T1000 (cell line): ENCODE measurements at regions not wholly inside any gene's neighbourhood (a gene's known extent, or its start where the extent isn't known, plus 50 kb on each side); places are given as distances from the start of the nearest gene placed in this dataset.
"Not testable (repeated sequence)": the region's sequence is repeated elsewhere in the genome, so short reads cannot be mapped to it uniquely, and the experiment has no call there.

ENCODE experiments used
- DNase-seq: peaks from one replicate; lab custom pipeline; 2025; ENCODE audit warnings: mixed read lengths; lab: John Stamatoyannopoulos, UW

GRCh38 chr4:95898226-95898625 is 58.3 kb downstream of the PDHA2 start:
- DNase-seq: no peak

- DNase-seq: no peak
These were observed 69.3 kb downstream of the PDHA2 start for GRCh38 chr4:95909211-95909610.

DNA sequence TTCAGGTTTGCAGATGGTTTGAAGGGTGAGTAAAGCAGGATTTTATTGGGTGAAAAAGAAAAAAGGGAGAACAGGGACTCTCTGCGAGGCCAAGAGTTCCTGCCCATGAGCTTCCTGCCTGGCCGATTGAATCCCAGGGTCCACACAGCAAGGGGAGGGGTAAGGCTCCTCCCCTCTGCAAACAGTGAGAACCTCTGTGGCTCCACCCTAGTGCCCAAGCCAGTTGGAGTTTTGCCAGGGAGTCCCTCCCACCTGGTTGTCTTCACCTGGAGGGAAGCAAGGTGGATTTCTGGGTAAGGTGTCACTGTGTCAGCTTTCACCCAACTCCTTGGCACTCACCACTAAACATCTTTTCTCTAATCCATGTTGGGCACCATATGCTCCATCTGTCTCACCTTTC is 70.9 kb downstream of the PDHA2 start:
- DNase-seq: no peak

- no peak for DNase-seq
These were observed 81.6 kb downstream of the PDHA2 start for GRCh38 chr4:95921470-95921869.

- no peak for DNase-seq
These were observed 89.7 kb downstream of the PDHA2 start for GRCh38 chr4:95929448-95930064.

- no peak for DNase-seq
These were observed 99.2 kb downstream of the PDHA2 start for GRCh38 chr4:95939141-95939540.

DNA sequence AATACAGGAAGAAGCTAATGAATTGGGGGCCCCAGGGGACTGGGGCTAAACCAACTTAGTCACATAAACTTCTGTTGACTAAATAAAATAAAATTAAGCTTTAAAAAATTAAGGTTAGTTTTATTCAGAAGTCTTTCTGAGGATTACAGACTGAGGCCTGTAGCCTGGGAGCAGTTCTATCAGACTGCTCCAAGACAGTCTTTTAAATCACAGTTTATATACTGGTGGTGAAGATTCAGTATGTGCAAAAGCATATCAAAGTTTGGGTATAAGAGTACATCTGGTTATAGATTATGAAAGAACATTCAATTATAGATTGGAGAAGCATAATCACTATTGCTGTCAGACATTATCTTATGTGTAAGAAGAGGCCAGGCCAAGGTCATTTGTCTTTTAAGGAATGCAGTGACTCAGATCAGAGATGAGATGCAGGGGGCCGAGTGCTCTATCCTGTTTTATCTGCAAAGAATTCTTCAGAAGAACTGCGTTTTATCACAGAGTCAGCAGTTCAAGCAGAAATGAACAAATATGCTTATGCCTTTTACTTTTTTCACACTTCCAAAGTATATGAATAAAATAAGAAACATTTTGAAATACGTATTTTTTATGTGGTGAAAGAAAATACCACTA is 109.4 kb downstream of the PDHA2 start:
- no peak for DNase-seq

- DNase-seq: no peak
These were observed 109.9 kb downstream of the PDHA2 start for GRCh38 chr4:95949808-95950207.

DNA sequence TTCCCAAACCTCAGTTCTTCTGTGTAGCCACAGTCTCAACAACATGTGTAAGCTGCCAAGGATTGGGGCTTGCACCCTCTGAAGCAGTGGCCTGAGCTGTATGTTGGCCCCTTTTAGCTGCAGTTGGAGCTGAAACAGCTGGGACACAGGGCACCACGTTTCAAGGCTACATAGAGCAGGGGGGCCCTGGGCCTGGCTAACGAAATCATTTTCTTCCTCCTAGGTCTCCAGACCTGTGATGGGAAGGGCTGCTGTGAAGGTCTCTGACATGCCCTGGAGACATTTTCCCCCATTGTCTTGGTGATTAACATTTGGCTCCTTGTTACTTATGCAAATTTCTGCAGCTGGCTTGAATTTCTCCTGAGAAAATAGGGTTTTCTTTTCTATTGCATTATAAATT is 112.6 kb downstream of the PDHA2 start:
- not testable (repeated sequence) for DNase-seq

GRCh38 chr4:95956094-95956493 is 116.2 kb downstream of the PDHA2 start:
- DNase-seq: no peak

- DNase-seq: no peak
These were observed 117.2 kb downstream of the PDHA2 start for GRCh38 chr4:95957054-95957453.

GRCh38 chr4:95957759-95958158 is 117.9 kb downstream of the PDHA2 start:
- no peak for DNase-seq

GRCh38 chr4:95959182-95959581 is 119.3 kb downstream of the PDHA2 start:
- DNase-seq: no peak

DNA sequence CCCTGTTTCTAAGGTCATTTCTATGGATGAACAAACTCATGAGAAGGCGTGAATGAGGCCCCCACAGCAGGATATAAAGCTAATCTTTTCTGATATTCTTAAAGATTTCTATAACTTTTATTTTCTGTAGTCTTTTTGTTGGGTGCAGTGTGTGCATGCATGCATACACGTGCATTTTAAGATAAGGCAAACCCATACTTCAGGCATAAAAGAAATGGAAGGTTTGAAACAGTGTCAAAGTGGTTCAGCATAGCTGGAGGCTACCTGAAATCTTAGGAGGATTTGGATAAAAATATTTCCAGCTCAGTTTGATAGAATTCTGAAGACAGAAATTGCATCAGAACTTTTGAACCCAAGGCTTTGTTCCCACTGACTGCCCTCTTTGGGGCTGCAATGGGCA is 119.7 kb downstream of the PDHA2 start:
- no peak for DNase-seq

- DNase-seq: no peak
These were observed 123.6 kb downstream of the PDHA2 start for GRCh38 chr4:95963456-95963855.

DNA sequence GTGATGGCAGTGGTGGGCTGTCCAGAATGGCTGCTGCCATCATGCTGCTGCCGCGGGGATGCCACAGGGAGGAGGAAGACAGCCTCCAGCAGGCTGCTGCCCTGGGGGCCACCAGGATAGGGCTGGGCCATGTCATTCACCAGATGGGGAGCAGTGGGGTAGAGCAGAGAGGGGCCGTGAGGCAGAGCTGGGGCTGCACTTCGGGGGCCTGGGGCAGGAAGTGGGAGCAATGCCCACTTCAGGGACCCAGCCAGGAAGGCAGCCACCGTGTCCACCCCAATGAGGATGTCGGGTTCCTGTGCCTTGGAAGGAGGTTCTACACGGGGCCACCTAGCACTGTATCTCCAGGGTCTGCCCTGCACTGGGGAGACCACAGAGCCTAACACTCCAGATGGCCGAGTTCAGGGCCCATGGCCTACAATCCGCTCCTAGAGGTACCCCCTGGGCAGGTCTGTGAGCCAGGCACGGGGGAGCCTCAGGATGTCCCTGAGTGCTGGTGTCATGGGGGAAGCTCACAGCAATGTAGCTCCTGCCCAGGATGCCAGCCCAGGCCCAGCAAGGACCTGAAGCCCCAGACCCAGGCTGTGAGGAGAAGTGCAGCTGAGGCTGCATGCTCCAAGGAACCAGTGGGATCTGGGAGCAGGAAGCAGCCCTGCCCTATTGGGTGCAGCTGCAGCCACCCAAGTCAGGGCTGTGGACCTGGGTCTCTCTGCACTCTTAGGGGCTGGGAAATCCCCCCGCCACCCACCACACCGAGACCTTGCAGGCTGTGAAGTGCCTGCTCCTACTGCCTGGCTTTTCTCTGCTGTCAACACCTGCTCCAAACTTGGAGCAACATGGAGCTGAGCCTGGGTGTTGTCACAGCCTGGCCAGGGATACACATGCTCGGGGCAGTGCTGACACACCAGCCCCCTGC is 140.3 kb downstream of the PDHA2 start:
- no peak for DNase-seq

- DNase-seq: no peak
These were observed 141.0 kb downstream of the PDHA2 start for GRCh38 chr4:95980877-95981360.

GRCh38 chr4:95981591-95981990 is 141.7 kb downstream of the PDHA2 start:
- DNase-seq: no peak

GRCh38 chr4:95982516-95982915 is 142.6 kb downstream of the PDHA2 start:
- no peak for DNase-seq

DNA sequence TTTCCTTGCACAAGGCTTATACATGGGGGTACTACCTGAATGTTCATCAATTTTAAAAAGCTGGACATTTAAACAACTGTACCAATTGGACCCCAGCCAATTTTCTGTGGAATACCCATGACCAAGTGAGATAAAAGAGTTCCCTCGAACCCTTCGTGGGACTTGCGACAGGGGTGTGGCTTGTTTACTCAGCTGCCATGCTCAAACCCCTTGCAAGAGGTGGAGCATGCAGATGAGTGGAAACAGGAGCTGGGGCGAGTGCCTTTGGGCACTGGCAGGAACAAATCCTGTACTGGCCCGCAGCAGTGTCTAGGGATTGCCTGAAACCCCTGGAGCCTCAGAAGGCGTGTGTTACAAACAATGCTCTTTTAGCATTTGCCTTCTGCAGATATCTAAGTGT is 144.2 kb downstream of the PDHA2 start:
- no peak for DNase-seq

DNA sequence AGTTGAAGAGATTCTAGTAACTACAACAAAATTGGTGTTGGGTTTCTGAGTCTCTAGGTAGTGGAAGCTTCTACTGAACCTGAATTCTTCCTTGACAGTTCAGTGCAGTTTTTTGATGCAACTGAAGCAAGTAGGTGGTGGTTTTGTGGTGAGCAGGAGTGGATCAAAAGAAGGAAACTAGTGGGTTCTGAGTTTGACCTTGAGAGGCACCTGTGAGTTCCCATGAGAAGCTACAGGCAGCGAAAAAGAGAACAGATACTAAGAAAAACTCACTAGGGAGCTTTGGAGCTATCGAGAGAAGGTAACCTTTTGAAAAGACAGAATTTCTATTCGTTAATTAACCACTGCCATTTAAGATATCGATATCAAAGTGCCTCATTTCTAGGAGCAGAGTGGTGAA is 145.2 kb downstream of the PDHA2 start:
- no peak for DNase-seq

GRCh38 chr4:95985791-95986550 is 146.1 kb downstream of the PDHA2 start:
- no peak for DNase-seq
